HEK293T (cell line): ENCODE measurements at regions not wholly inside any gene's neighbourhood (a gene's known extent, or its start where the extent isn't known, plus 50 kb on each side); places are given as distances from the start of the nearest gene placed in this dataset.

ENCODE experiments used
- CTCF ChIA-PET: fragments of 350-600 bp; formaldehyde crosslinking; extraction: SDS; loops from one replicate; lab custom pipeline; 2021; ENCODE audit warnings: antibody characterized with exemption, inconsistent platforms; lab: Yijun Ruan, JAX
- POLR2A ChIA-PET: fragments of 350-600 bp; formaldehyde crosslinking; extraction: SDS; loops from one replicate; lab custom pipeline; 2020; ENCODE audit warnings: antibody characterized with exemption, inconsistent platforms; lab: Yijun Ruan, JAX
- DNase-seq: peaks from one replicate; pipeline ENCODE4 v3.0.0; 2012; ENCODE audit warnings: mixed read lengths; ENCODE audit errors: extremely low spot score
- ARNT ChIP-seq: fragments of 450-650 bp; IDR thresholded peaks from 2 replicates; pipeline ENCODE4 v1.6.1; 2017; ENCODE audit warnings: mild to moderate bottlenecking
- BHLHE40 ChIP-seq: fragments of 450-650 bp; IDR thresholded peaks from 2 replicates; pipeline ENCODE4 v1.6.1; 2016; ENCODE audit warnings: mild to moderate bottlenecking, moderate library complexity, borderline replicate concordance
- CTBP1 ChIP-seq: fragments of 450-650 bp; IDR thresholded peaks from 2 replicates; pipeline ENCODE4 v1.6.1; 2016; ENCODE audit warnings: borderline replicate concordance
- ELF4 ChIP-seq: fragments of 450-650 bp; IDR thresholded peaks from 2 replicates; pipeline ENCODE4 v1.6.1; 2017; ENCODE audit warnings: antibody characterized with exemption
- FOXA1 ChIP-seq: fragments of 450-650 bp; IDR thresholded peaks from 2 replicates; pipeline ENCODE4 v1.6.1; 2016; ENCODE audit warnings: mild to moderate bottlenecking
- FOXK2 ChIP-seq: fragments of 450-650 bp; IDR thresholded peaks from 2 replicates; pipeline ENCODE4 v1.6.1; 2016; ENCODE audit warnings: mild to moderate bottlenecking
- FOXM1 ChIP-seq: fragments of 450-650 bp; IDR thresholded peaks from 2 replicates; pipeline ENCODE4 v1.6.1; 2017; ENCODE audit warnings: mild to moderate bottlenecking, borderline replicate concordance
- HDGF ChIP-seq: fragments of 450-650 bp; IDR thresholded peaks from 2 replicates; pipeline ENCODE4 v1.6.1; 2017; ENCODE audit warnings: antibody characterized with exemption, borderline replicate concordance
- L3MBTL2 ChIP-seq: fragments of 450-650 bp; conservative IDR thresholded peaks from 2 replicates; pipeline ENCODE4 v1.6.1; 2016; ENCODE audit warnings: mild to moderate bottlenecking
- LEF1 ChIP-seq: fragments of 450-650 bp; IDR thresholded peaks from 2 replicates; pipeline ENCODE4 v1.6.1; 2017; ENCODE audit warnings: mild to moderate bottlenecking, borderline replicate concordance
- NFRKB ChIP-seq: fragments of 450-650 bp; IDR thresholded peaks from 2 replicates; pipeline ENCODE4 v1.6.1; 2016; ENCODE audit warnings: mild to moderate bottlenecking, moderate library complexity
- PKNOX1 ChIP-seq: fragments of 450-650 bp; IDR thresholded peaks from 2 replicates; pipeline ENCODE4 v1.6.1; 2016
- SP1 ChIP-seq: fragments of 450-650 bp; IDR thresholded peaks from 2 replicates; pipeline ENCODE4 v1.6.1; 2017
- SUZ12 ChIP-seq: fragments of 450-650 bp; IDR thresholded peaks from 2 replicates; pipeline ENCODE4 v1.6.1; 2016; ENCODE audit warnings: mild to moderate bottlenecking
- TARDBP ChIP-seq: fragments of 450-650 bp; IDR thresholded peaks from 2 replicates; pipeline ENCODE4 v1.6.1; 2016
- ZNF384 ChIP-seq: fragments of 450-650 bp; IDR thresholded peaks from 2 replicates; pipeline ENCODE4 v1.6.1; 2016

DNA sequence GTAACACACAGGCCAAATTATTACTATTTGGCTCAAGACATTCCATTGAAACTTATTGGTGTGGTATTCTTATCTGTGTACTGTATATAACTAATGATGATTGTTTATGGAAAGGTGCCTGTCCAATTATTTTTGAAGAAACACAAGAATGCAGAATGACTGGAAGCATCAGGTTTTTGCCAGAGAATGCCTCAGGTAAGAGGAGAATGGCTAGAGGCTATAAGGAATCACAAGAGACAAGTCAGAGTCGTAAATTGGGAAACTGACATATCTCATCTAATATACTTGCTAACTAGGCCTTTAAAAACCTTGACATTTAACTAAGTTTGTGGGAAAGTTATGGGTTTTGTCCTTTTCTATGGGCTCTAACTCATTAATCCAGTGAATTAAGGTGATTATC, 69.3 kb upstream of the TTC29 start:
- POLR2A ChIA-PET: no interaction called here
- no peak for DNase-seq
- TF ChIP-seq BHLHE40 (no peak), PKNOX1 (0 out of 2 replicates have a peak, but pooled peaks have one; percentile 12)
- CTCF ChIA-PET: interaction anchor here (0.7 to 1.2 kb wide), 2 partner anchors 575 to 1136 kb away, joined by 3 read pairs; no protein-coding TSS in a partner anchor

GRCh38 chr4:147015491-147015890, 69.8 kb upstream of the TTC29 start:
- DNase-seq: no peak
- POLR2A ChIA-PET: no interaction called here
- TF ChIP-seq ARNT (no peak), L3MBTL2 (no peak), FOXA1 (no peak), TARDBP (no peak), FOXM1 (no peak), SUZ12 (no peak), ZNF384 (no peak), HDGF (no peak), FOXK2 (no peak), LEF1 (no peak), NFRKB (no peak), PKNOX1 (no peak), BHLHE40 (no peak), CTBP1 (no peak), ELF4 (no peak)
- CTCF ChIA-PET: interaction anchor here (1.2 kb wide), 1 partner anchor 574 kb away, joined by 3 read pairs; no protein-coding TSS in a partner anchor

DNA sequence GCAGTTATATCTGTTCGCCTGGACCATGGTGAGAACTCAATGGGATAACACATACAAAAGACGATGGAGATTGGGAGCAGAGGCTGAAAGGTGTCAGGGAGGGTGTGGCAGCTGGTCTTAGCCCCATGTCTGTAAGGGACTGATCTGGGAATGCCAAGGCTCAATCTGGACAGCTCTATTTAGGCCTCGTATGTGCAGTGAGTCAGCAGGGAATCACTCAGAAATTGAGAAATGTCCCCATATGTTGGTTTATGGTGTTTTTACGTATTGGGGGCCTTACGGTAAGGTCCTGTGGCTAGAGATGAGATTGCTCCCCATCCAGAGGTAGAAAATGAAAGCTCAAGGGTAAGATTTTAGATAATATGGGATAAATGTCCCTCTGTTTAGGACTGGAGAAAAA, 71.4 kb upstream of the TTC29 start:
- no peak for TF ChIP-seq ARNT
- no peak for TF ChIP-seq FOXK2
- no peak for TF ChIP-seq ZNF384
- no peak for TF ChIP-seq HDGF
- TF ChIP-seq SP1: no peak
- no peak for TF ChIP-seq CTBP1
- TF ChIP-seq BHLHE40: no peak
- TF ChIP-seq SUZ12: no peak
- no peak for TF ChIP-seq FOXM1
- TF ChIP-seq TARDBP: no peak
- TF ChIP-seq ELF4: no peak
- no peak for TF ChIP-seq PKNOX1
- TF ChIP-seq L3MBTL2: no peak
- no peak for TF ChIP-seq FOXA1
- TF ChIP-seq LEF1: no peak
- no peak for TF ChIP-seq NFRKB
- no peak for DNase-seq
- ChIA-PET POLR2A (no interaction called here), CTCF (interaction anchor here (2.1 to 3.2 kb wide), 2 partner anchors 80 to 83 kb away, joined by 5 to 62 read pairs; no protein-coding TSS in a partner anchor)

- ChIA-PET CTCF (interaction anchor here (0.6 to 3.2 kb wide), 15 partner anchors 18 to 933 kb away, joined by 3 to 62 read pairs (median 4); partner anchors contain the start of gene TMEM184C), POLR2A (no interaction called here)
- DNase-seq: peak; percentile 53
- TF ChIP-seq FOXA1: no peak
- TF ChIP-seq ELF4: no peak
- TF ChIP-seq SUZ12: no peak
- no peak for TF ChIP-seq BHLHE40
- no peak for TF ChIP-seq ARNT
- no peak for TF ChIP-seq LEF1
- no peak for TF ChIP-seq HDGF
- TF ChIP-seq FOXM1: no peak
- TF ChIP-seq L3MBTL2: no peak
- no peak for TF ChIP-seq SP1
- TF ChIP-seq CTBP1: no peak
- TF ChIP-seq ZNF384: no peak
- TF ChIP-seq TARDBP: no peak
- TF ChIP-seq NFRKB: no peak
- TF ChIP-seq FOXK2: no peak
- TF ChIP-seq PKNOX1: no peak
Observed at GRCh38 chr4:147019091-147019490, 73.4 kb upstream of the TTC29 start.

DNA sequence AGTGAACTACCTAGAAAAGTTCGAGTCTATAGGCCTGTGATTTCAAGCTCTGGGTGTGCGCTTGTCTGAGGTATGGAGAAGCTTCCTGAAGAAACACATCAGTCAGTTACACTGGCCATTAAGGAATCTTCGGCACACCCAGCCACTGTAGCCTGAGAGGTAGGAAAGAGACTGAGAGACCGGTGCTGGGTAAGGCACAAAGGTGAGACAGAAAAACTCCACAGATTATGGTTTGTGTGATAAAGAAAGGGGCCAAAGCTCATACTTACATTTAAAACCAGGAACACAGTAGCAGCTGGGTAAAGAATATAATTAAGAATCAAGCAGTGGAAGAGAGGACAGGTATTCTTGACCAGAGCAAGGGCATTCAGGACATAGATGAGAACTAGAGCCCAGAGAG, 74.8 kb upstream of the TTC29 start:
- ChIA-PET CTCF (interaction anchor here (2.0 kb wide), 1 partner anchor 76 kb away, joined by 15 read pairs; no protein-coding TSS in a partner anchor), POLR2A (no interaction called here)
- no peak for DNase-seq
- TF ChIP-seq CTBP1 (no peak), L3MBTL2 (no peak), FOXK2 (no peak), SP1 (no peak), HDGF (no peak), FOXA1 (no peak), TARDBP (no peak), ZNF384 (no peak), NFRKB (no peak), ELF4 (no peak), FOXM1 (no peak), PKNOX1 (no peak), LEF1 (no peak), ARNT (no peak), BHLHE40 (no peak), SUZ12 (no peak)
